Esophagus muscularis mucosa (tissue), 4 donors: ENCODE measurements at regions not wholly inside any gene's neighbourhood (a gene's known extent, or its start where the extent isn't known, plus 50 kb on each side); places are given as distances from the start of the nearest gene placed in this dataset.

ENCODE experiments used
- CTCF ChIP-seq, 3 experiments: fragments of 200-600 bp in 2 of 3; fragments of 450-650 bp in 1 of 3; sonication (generic) in 2 of 3; IDR thresholded peaks; one replicate each; pipeline ENCODE4 v1.5.1; 2017 to 2019; ENCODE audit warnings: antibody characterized with exemption in 3 of 3, mild to moderate bottlenecking in 2 of 3, moderate library complexity in 1 of 3
- EP300 ChIP-seq: sonication (generic); formaldehyde crosslinking; IDR thresholded peaks from one replicate; pipeline ENCODE4 v1.6.1; 2017; ENCODE audit warnings: antibody characterized with exemption
- POLR2A ChIP-seq: fragments of 450-650 bp; IDR thresholded peaks from one replicate; pipeline ENCODE4 v1.6.1; 2017; ENCODE audit warnings: antibody characterized with exemption, moderate library complexity, mild to moderate bottlenecking, low read depth

DNA sequence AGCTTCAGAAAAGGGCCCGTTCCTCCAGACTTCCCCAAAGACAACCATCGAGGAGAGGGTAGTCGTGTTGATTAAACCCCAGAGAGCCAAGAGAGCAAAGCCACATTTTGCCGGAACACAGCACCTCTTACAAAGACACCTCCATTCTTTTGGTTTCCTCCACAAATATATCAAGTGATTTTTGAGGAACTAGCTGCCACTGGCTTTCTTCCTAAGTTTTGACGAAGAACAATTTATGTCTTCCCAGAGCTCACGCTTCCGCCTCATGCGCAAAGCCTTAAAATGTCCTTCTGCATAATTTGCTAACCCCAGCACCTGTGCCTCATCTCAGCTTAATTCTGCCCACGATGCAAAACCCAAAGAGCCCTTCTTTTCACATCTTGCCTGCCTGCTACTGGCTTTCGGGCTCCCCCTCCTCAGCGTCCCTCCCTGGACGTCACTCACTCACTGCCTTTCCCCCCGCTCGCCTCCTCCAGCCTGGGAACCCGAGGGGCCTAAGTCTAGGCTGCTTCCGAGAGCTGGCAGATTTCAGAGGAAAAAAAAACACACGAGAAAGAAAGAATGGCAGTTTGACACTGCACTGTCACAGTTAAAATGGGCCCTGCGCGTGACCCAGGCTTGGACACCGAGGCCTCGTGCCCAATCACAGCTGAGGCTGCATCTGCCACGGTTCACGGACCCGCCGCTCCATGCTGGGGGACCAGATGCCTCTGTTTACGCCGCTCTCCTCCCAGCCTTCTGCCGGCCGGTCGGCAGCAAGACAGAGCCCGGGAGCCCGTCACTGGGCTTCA lies 77.6 kb upstream of the IFNAR2 start:
- TF ChIP-seq CTCF (IDR thresholded peaks at IDR 0.05) = no peak
- TF ChIP-seq POLR2A = no peak
- TF ChIP-seq EP300 = no peak
